DND-41 (cell line): ENCODE measurements at regions not wholly inside any gene's neighbourhood (a gene's known extent, or its start where the extent isn't known, plus 50 kb on each side); places are given as distances from the start of the nearest gene placed in this dataset.

Experiments used
- ATAC-seq: fragments of 200-7000 bp; cut with Tn5 transposase; 3 replicates; pipeline ENCODE4 v1.9.1; 2021; ENCODE audit warnings: low read depth; ENCODE audit not compliant: insufficient read depth
- DNase-seq: peaks from one replicate; pipeline ENCODE4 v3.0.0-alpha.2; 2020
- H2AFZ ChIP-seq: 2 replicates; pipeline ENCODE4 v1.6.0; 2012; ENCODE audit warnings: low read depth, low read length
- H3K27ac ChIP-seq: 2 replicates; pipeline ENCODE4 v1.5.1; 2012; ENCODE audit warnings: low read length, inconsistent platforms
- H3K27me3 ChIP-seq: fragments of 200-600 bp; sonication (generic); 2 replicates; pipeline ENCODE4 v1.6.0; 2012; ENCODE audit warnings: low read length, mild to moderate bottlenecking, inconsistent platforms; ENCODE audit not compliant: insufficient read depth, poor library complexity
- H3K36me3 ChIP-seq: 2 replicates; pipeline ENCODE4 v1.5.1; 2012; ENCODE audit warnings: low read length, inconsistent platforms; ENCODE audit not compliant: insufficient read depth
- H3K4me1 ChIP-seq: 2 replicates; pipeline ENCODE4 v1.5.1; 2012; ENCODE audit warnings: mild to moderate bottlenecking, low read length; ENCODE audit not compliant: insufficient read depth
- H3K4me2 ChIP-seq: 2 replicates; pipeline ENCODE4 v1.6.0; 2012; ENCODE audit warnings: mild to moderate bottlenecking, moderate library complexity, low read length, inconsistent platforms; ENCODE audit not compliant: insufficient read depth
- H3K4me3 ChIP-seq, 2 experiments: fragments of 200-600 bp in 1 of 2; shearing (Covaris generic) in 1 of 2; 2 replicates each; pipeline ENCODE4 v1.5.1; 2012 to 2016; ENCODE audit warnings: inconsistent platforms in 2 of 2, low read length in 2 of 2, mild to moderate bottlenecking in 2 of 2, low read depth in 1 of 2, moderate library complexity in 1 of 2
- H3K79me2 ChIP-seq: 2 replicates; pipeline ENCODE4 v1.6.0; 2012; ENCODE audit warnings: low read length, inconsistent platforms; ENCODE audit not compliant: insufficient read depth
- H3K9ac ChIP-seq: 2 replicates; pipeline ENCODE4 v1.6.0; 2012; ENCODE audit warnings: low read depth, mild to moderate bottlenecking, inconsistent platforms, low read length, moderate library complexity
- H3K9me3 ChIP-seq: 2 replicates; pipeline ENCODE4 v1.5.1; 2012; ENCODE audit warnings: low read length, moderate library complexity, mild to moderate bottlenecking, inconsistent platforms; ENCODE audit not compliant: insufficient read depth, severe bottlenecking
- H4K20me1 ChIP-seq: 2 replicates; pipeline ENCODE4 v1.6.0; 2012; ENCODE audit warnings: low read length; ENCODE audit not compliant: insufficient read depth
- CTCF ChIP-seq: IDR thresholded peaks from 2 replicates; pipeline ENCODE4 v1.5.1; 2012; ENCODE audit warnings: borderline replicate concordance, low read length, moderate library complexity, mild to moderate bottlenecking; ENCODE audit not compliant: poor library complexity, severe bottlenecking; ENCODE audit errors: extremely low read depth
- EZH2 ChIP-seq: IDR thresholded peaks from 3 replicates; pipeline ENCODE4 v1.6.1; 2012; ENCODE audit warnings: borderline replicate concordance, low read depth, mild to moderate bottlenecking, moderate library complexity, low read length, inconsistent platforms; ENCODE audit not compliant: severe bottlenecking

GRCh38 chr12:38253778-38254177 is 62.8 kb upstream of the ALG10B start:
- TF ChIP-seq EZH2 (no peak), CTCF (no peak)
- Histone ChIP-seq H3K4me1 (no peaks in the 10 kb centered on the region), H3K27ac (no peak overlapping the region), H3K79me2 (no peaks in the 10 kb centered on the region), H4K20me1 (no peaks in the 10 kb centered on the region), H3K4me2 (no peak overlapping the region), H3K36me3 (no peaks in the 10 kb centered on the region), H3K4me3 (no peak overlapping the region), H3K9ac (no peak overlapping the region), H2AFZ (no peak overlapping the region), H3K27me3 (no peaks in the 10 kb centered on the region), H3K9me3 (peaks cover 2% of the 10 kb centered on the region)
- ATAC-seq (peak; percentile 58; the same call in 1 of the 3 replicates), DNase-seq (no peak)

GRCh38 chr12:38258411-38258810 is 58.2 kb upstream of the ALG10B start:
- no peak overlapping the region for H3K4me2 ChIP-seq
- H3K27me3 ChIP-seq: no peaks in the 10 kb centered on the region
- no peak for DNase-seq
- no peaks in the 10 kb centered on the region for H3K79me2 ChIP-seq
- H3K4me1 ChIP-seq: no peaks in the 10 kb centered on the region
- no peaks in the 10 kb centered on the region for H4K20me1 ChIP-seq
- no peak overlapping the region for H3K27ac ChIP-seq
- peaks cover 2% of the 10 kb centered on the region for H3K9me3 ChIP-seq
- H3K9ac ChIP-seq: no peak overlapping the region
- H2AFZ ChIP-seq: no peak overlapping the region
- H3K36me3 ChIP-seq: no peaks in the 10 kb centered on the region
- ATAC-seq: no peak
- TF ChIP-seq CTCF (no peak), EZH2 (no peak)
- H3K4me3 ChIP-seq: no peak overlapping the region
